Karpas-422 (cell line): ENCODE measurements at regions not wholly inside any gene's neighbourhood (a gene's known extent, or its start where the extent isn't known, plus 50 kb on each side); places are given as distances from the start of the nearest gene placed in this dataset.

Experiments used
- DNase-seq: peaks from one replicate; pipeline ENCODE4 v3.0.0-alpha.2; 2015
- H2AFZ ChIP-seq: fragments of 200-600 bp; sonication (generic); 2 replicates; pipeline ENCODE4 v1.6.1; 2014; ENCODE audit warnings: antibody characterized with exemption, low read length, mixed read lengths
- H3K27ac ChIP-seq: fragments of 200-600 bp; sonication (generic); 2 replicates; pipeline ENCODE4 v1.5.1; 2014; ENCODE audit warnings: mild to moderate bottlenecking, low read length, moderate library complexity
- H3K27me3 ChIP-seq: fragments of 200-600 bp; sonication (generic); 2 replicates; pipeline ENCODE4 v1.6.1; 2014; ENCODE audit warnings: low read length, mixed read lengths
- H3K36me3 ChIP-seq: fragments of 200-600 bp; sonication (generic); 2 replicates; pipeline ENCODE4 v1.6.1; 2014; ENCODE audit warnings: low read length, mixed read lengths; ENCODE audit not compliant: insufficient read depth
- H3K4me1 ChIP-seq: fragments of 200-600 bp; sonication (generic); 2 replicates; pipeline ENCODE4 v1.6.1; 2014; ENCODE audit warnings: mild to moderate bottlenecking, low read length, mixed read lengths
- H3K4me2 ChIP-seq: fragments of 200-600 bp; sonication (generic); 2 replicates; pipeline ENCODE4 v1.6.1; 2014; ENCODE audit warnings: low read length, low read depth, mild to moderate bottlenecking; ENCODE audit not compliant: poor library complexity, severe bottlenecking
- H3K4me3 ChIP-seq: fragments of 200-600 bp; sonication (generic); 2 replicates; pipeline ENCODE4 v1.5.1; 2014; ENCODE audit warnings: mild to moderate bottlenecking, antibody characterized with exemption, low read length, mixed read lengths
- H3K79me2 ChIP-seq: fragments of 200-600 bp; sonication (generic); 2 replicates; pipeline ENCODE4 v1.6.1; 2014; ENCODE audit warnings: mild to moderate bottlenecking, low read length, mixed read lengths
- H3K9ac ChIP-seq: fragments of 200-600 bp; sonication (generic); 2 replicates; pipeline ENCODE4 v1.6.0; 2014; ENCODE audit warnings: low read length
- H3K9me2 ChIP-seq: fragments of 200-600 bp; sonication (generic), shearing (Covaris generic); replicated peaks from 2 replicates; pipeline ENCODE4 v1.6.0; 2014; ENCODE audit warnings: mild to moderate bottlenecking, low read length, moderate library complexity; ENCODE audit not compliant: insufficient read depth
- H3K9me3 ChIP-seq: fragments of 300-700, 200-600 bp; sonication (generic); 2 replicates; pipeline ENCODE4 v1.6.1; 2014; ENCODE audit warnings: low read length, mixed read lengths
- H4K20me1 ChIP-seq: fragments of 200-600 bp; sonication (generic); 2 replicates; pipeline ENCODE4 v1.6.1; 2014; ENCODE audit warnings: mild to moderate bottlenecking, antibody characterized with exemption, low read length, low read depth; ENCODE audit not compliant: insufficient read depth

- Histone ChIP-seq H3K27me3 (no peaks in the 10 kb centered on the region), H3K4me3 (no peak overlapping the region), H3K9ac (no peak overlapping the region), H3K79me2 (no peaks in the 10 kb centered on the region), H3K9me2 (no peaks in the 10 kb centered on the region), H4K20me1 (no peaks in the 10 kb centered on the region), H3K9me3 (no peaks in the 10 kb centered on the region), H2AFZ (no peak overlapping the region), H3K4me2 (no peak overlapping the region), H3K27ac (no peak overlapping the region), H3K36me3 (no peaks in the 10 kb centered on the region), H3K4me1 (no peaks in the 10 kb centered on the region)
- DNase-seq = no peak
These were observed 84.4 kb upstream of the RAB4A start for GRCh38 chr1:229186373-229187056.

- Histone ChIP-seq H3K9me2 (no peaks in the 10 kb centered on the region), H3K36me3 (no peaks in the 10 kb centered on the region), H3K27me3 (no peaks in the 10 kb centered on the region), H3K4me3 (no peak overlapping the region), H3K4me2 (no peak overlapping the region), H3K9ac (no peak overlapping the region), H4K20me1 (no peaks in the 10 kb centered on the region), H3K79me2 (no peaks in the 10 kb centered on the region), H2AFZ (no peak overlapping the region), H3K9me3 (no peaks in the 10 kb centered on the region), H3K4me1 (no peaks in the 10 kb centered on the region), H3K27ac (no peak overlapping the region)
- DNase-seq = no peak
These were observed 80.8 kb upstream of the RAB4A start for GRCh38 chr1:229190057-229190575.

- Histone ChIP-seq H3K4me3 (no peak overlapping the region), H2AFZ (no peak overlapping the region), H3K9me2 (no peaks in the 10 kb centered on the region), H3K9ac (no peak overlapping the region), H3K4me1 (no peaks in the 10 kb centered on the region), H3K27me3 (no peaks in the 10 kb centered on the region), H4K20me1 (no peaks in the 10 kb centered on the region), H3K79me2 (no peaks in the 10 kb centered on the region), H3K27ac (no peak overlapping the region), H3K4me2 (no peak overlapping the region), H3K9me3 (no peaks in the 10 kb centered on the region), H3K36me3 (no peaks in the 10 kb centered on the region)
- DNase-seq = no peak
These were observed 79.7 kb upstream of the RAB4A start for GRCh38 chr1:229191066-229191674.

GRCh38 chr1:229192031-229192430, 78.9 kb upstream of the RAB4A start:
- no peak for DNase-seq
- H4K20me1 ChIP-seq = no peaks in the 10 kb centered on the region
- no peak overlapping the region for H3K4me2 ChIP-seq
- no peak overlapping the region for H3K27ac ChIP-seq
- no peak overlapping the region for H2AFZ ChIP-seq
- H3K4me1 ChIP-seq = no peaks in the 10 kb centered on the region
- H3K9me2 ChIP-seq = no peaks in the 10 kb centered on the region
- H3K27me3 ChIP-seq = no peaks in the 10 kb centered on the region
- H3K79me2 ChIP-seq = no peaks in the 10 kb centered on the region
- no peaks in the 10 kb centered on the region for H3K9me3 ChIP-seq
- H3K4me3 ChIP-seq = no peak overlapping the region
- no peaks in the 10 kb centered on the region for H3K36me3 ChIP-seq
- no peak overlapping the region for H3K9ac ChIP-seq

- Histone ChIP-seq H3K36me3 (no peaks in the 10 kb centered on the region), H3K9me2 (no peaks in the 10 kb centered on the region), H3K79me2 (no peaks in the 10 kb centered on the region), H3K27ac (no peak overlapping the region), H3K9ac (no peak overlapping the region), H3K9me3 (no peaks in the 10 kb centered on the region), H3K4me2 (no peak overlapping the region), H3K27me3 (no peaks in the 10 kb centered on the region), H4K20me1 (no peaks in the 10 kb centered on the region), H3K4me3 (no peak overlapping the region), H2AFZ (no peak overlapping the region), H3K4me1 (no peaks in the 10 kb centered on the region)
- no peak for DNase-seq
These were observed 78.1 kb upstream of the RAB4A start for GRCh38 chr1:229192853-229193252.

- Histone ChIP-seq H3K9ac (no peak overlapping the region), H3K4me3 (no peak overlapping the region), H3K4me1 (no peaks in the 10 kb centered on the region), H3K27me3 (no peaks in the 10 kb centered on the region), H3K36me3 (no peaks in the 10 kb centered on the region), H3K27ac (no peak overlapping the region), H4K20me1 (no peaks in the 10 kb centered on the region), H3K4me2 (no peak overlapping the region), H2AFZ (no peak overlapping the region), H3K9me2 (no peaks in the 10 kb centered on the region), H3K9me3 (no peaks in the 10 kb centered on the region), H3K79me2 (no peaks in the 10 kb centered on the region)
- no peak for DNase-seq
These were observed 76.8 kb upstream of the RAB4A start for GRCh38 chr1:229194096-229194495.

- H3K79me2 ChIP-seq = no peaks in the 10 kb centered on the region
- no peak overlapping the region for H3K4me3 ChIP-seq
- H3K9me3 ChIP-seq = no peaks in the 10 kb centered on the region
- H3K9me2 ChIP-seq = no peaks in the 10 kb centered on the region
- H3K9ac ChIP-seq = no peak overlapping the region
- H3K36me3 ChIP-seq = no peaks in the 10 kb centered on the region
- no peaks in the 10 kb centered on the region for H3K4me1 ChIP-seq
- H2AFZ ChIP-seq = no peak overlapping the region
- no peak overlapping the region for H3K27ac ChIP-seq
- H3K4me2 ChIP-seq = no peak overlapping the region
- H3K27me3 ChIP-seq = no peaks in the 10 kb centered on the region
- H4K20me1 ChIP-seq = no peaks in the 10 kb centered on the region
- no peak for DNase-seq
These were observed 75.7 kb upstream of the RAB4A start for GRCh38 chr1:229195246-229195645.

- Histone ChIP-seq H3K79me2 (no peaks in the 10 kb centered on the region), H3K27me3 (no peaks in the 10 kb centered on the region), H3K9ac (no peak overlapping the region), H3K4me1 (no peaks in the 10 kb centered on the region), H3K9me2 (no peaks in the 10 kb centered on the region), H3K4me2 (no peak overlapping the region), H3K9me3 (no peaks in the 10 kb centered on the region), H3K27ac (no peak overlapping the region), H3K4me3 (no peak overlapping the region), H2AFZ (no peak overlapping the region), H3K36me3 (no peaks in the 10 kb centered on the region), H4K20me1 (no peaks in the 10 kb centered on the region)
- DNase-seq = no peak
These were observed 74.3 kb upstream of the RAB4A start for GRCh38 chr1:229196404-229197264.
